ENCODE measurements at regions not wholly inside any gene's neighbourhood (a gene's known extent, or its start where the extent isn't known, plus 50 kb on each side); places are given as distances from the start of the nearest gene placed in this dataset.

DNA sequence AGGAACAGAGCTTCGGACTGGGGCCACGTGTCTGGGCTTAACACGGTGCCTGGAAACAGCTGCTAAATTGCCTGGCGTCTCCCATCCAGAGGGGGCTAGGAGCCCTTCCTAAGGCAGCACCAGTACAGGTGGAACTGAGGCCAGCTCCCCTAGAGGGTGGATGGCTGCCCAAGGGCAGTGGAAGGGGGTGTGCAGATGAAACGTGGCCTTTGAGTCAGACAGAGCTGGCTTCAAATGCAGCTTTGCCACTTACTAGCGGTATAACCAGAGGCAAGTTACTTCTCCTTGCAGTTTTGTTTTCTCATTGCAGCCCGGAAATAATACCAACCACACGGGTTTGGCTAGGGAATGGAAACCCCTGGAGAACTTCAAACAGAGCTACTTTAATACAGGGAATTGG is 59.3 kb upstream of the SLC24A4 start:
- H3K27ac Mint-ChIP-seq = no peak overlapping the region
- no peaks in the 10 kb centered on the region for H3K4me1 Mint-ChIP-seq (ENCODE audit: low read depth)
- DNase-seq = no peak
- H3K9me3 Mint-ChIP-seq = no peaks in the 10 kb centered on the region
- no peak overlapping the region for H3K4me3 Mint-ChIP-seq
- peaks cover 17% of the 10 kb centered on the region for H3K27me3 Mint-ChIP-seq (ENCODE audit: insufficient read depth)
- TF ChIP-seq, protein P1, sequence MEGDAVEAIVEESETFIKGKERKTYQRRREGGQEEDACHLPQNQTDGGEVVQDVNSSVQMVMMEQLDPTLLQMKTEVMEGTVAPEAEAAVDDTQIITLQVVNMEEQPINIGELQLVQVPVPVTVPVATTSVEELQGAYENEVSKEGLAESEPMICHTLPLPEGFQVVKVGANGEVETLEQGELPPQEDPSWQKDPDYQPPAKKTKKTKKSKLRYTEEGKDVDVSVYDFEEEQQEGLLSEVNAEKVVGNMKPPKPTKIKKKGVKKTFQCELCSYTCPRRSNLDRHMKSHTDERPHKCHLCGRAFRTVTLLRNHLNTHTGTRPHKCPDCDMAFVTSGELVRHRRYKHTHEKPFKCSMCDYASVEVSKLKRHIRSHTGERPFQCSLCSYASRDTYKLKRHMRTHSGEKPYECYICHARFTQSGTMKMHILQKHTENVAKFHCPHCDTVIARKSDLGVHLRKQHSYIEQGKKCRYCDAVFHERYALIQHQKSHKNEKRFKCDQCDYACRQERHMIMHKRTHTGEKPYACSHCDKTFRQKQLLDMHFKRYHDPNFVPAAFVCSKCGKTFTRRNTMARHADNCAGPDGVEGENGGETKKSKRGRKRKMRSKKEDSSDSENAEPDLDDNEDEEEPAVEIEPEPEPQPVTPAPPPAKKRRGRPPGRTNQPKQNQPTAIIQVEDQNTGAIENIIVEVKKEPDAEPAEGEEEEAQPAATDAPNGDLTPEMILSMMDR (IDR thresholded peaks at IDR 0.05) = no peak
- no peaks in the 10 kb centered on the region for H3K36me3 Mint-ChIP-seq (ENCODE audit: low read depth)

DNA sequence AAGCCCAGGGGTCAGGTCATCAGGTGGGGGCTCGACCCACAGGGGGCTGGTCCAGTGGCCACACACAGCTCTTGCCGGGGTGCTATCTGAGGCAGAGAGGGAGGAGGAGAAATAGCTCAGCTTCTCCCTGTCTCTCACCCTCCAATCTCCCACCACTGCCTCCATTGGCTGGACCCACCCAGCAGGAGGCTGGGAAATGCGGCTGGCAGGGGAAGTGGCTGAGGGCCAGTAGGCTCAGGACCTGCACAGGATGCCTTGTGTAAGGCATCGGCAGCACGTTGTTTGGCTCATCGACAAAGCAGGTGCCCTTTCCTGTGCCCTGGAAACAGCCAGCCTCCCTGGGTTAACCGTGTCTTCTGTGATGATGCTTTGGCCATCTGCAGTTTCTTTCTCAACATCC is 58.8 kb upstream of the SLC24A4 start:
- Mint-ChIP-seq H3K4me3 (no peak overlapping the region), H3K36me3 (ENCODE audit: low read depth) (no peaks in the 10 kb centered on the region), H3K27ac (no peak overlapping the region), H3K27me3 (ENCODE audit: insufficient read depth) (peaks cover 17% of the 10 kb centered on the region), H3K4me1 (ENCODE audit: low read depth) (no peaks in the 10 kb centered on the region), H3K9me3 (no peaks in the 10 kb centered on the region)
- no peak for DNase-seq
- TF ChIP-seq, protein P1 (IDR thresholded peaks at IDR 0.05) = no peak

DNA sequence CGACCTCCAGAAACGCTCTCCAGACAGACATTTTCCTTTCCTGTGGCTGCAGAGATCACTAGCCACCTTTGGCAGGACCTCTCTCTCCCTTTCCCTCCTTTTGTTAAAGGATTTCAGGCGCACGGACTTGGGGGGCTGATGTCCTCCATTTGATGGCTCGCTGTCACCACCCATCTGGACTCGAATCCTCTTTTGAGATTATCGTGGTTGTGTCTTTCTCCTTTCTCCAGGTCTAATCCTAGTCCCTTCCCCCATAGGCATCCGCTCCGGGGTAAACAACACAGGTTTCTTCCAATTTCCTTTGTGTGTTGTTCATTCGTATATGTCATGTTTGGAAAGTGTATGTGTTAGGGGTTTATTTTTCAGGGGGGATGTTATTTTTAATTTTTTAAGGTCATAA is 56.7 kb upstream of the SLC24A4 start:
- no peak overlapping the region for H3K4me3 Mint-ChIP-seq
- H3K36me3 Mint-ChIP-seq (ENCODE audit: low read depth) = no peaks in the 10 kb centered on the region
- no peak overlapping the region for H3K27ac Mint-ChIP-seq
- no peak for DNase-seq
- no peaks in the 10 kb centered on the region for H3K9me3 Mint-ChIP-seq
- peaks cover 19% of the 10 kb centered on the region for H3K27me3 Mint-ChIP-seq (ENCODE audit: insufficient read depth)
- no peaks in the 10 kb centered on the region for H3K4me1 Mint-ChIP-seq (ENCODE audit: low read depth)
- TF ChIP-seq, protein P1 (IDR thresholded peaks at IDR 0.05) = no peak
